Kidney tubule cell (primary cell): ENCODE measurements at regions not wholly inside any gene's neighbourhood (a gene's known extent, or its start where the extent isn't known, plus 50 kb on each side); places are given as distances from the start of the nearest gene placed in this dataset.

Source experiments
- DNase-seq: peaks from one replicate; pipeline ENCODE4 v3.0.0-alpha.2; 2018; ENCODE audit warnings: low spot score

DNA sequence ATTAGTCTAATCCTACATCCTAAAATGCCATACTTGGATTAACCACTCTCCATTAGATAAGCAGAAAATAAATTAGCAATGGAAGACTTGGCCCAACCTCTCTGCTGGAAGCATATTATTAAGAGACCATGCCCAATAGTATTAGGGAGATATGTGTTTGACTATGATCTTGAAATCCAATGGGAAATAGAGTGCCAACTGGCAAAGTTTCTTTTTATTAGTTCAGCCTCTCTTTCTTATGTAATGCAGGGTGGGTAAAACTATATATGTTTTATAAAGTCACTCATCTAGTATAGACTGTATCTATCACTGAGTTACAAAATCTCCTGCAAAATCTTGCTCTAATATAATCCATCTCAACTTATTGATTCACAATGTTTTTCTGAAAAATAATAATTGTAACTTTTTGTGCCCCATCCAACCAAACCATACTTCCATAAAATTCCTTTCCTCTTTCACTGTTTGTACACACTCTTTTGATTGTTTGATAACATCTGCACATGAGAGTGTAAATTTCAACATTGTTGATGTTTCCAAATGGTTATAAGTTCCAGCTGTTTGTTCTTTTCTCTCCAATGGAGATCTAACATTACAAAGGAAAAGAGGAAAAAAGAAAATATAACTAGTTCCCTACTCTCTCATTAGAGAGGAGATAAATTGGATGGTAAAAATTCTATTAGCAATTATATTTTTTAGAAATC, 408.1 kb upstream of the ADGRL2 start:
- no peak for DNase-seq

DNA sequence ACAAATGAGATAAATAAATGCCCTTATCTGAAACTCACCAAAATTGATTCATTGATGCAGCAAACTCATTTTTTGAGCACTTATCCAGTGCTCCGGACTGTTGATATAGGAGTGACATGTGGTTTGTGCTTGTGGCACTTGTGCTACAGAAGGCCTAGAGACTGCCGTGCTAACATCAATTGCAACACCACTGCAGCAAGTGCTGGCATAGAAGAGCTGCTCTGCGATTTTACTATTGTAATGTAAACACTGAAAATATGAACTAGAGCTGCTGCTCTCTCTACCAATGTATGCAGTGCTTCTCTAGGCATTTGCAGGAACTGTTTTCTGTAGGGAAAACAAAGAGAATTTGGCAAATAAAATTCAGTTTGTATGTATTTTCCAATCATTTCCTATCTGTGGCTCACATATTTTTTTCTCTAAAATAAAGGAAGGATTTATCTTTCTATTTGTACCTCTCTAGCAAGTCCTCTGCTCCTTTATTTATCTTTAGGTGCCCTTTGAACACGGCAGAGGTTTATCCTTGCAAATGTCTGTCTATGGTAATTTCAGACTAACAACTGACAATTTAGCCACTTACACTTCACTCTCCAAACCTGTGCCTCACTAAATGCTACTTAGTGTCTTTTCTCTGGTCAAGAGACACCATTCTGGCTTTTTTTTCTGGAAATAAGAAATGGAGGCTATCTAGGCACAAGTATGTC, 409.5 kb upstream of the ADGRL2 start:
- no peak for DNase-seq

DNA sequence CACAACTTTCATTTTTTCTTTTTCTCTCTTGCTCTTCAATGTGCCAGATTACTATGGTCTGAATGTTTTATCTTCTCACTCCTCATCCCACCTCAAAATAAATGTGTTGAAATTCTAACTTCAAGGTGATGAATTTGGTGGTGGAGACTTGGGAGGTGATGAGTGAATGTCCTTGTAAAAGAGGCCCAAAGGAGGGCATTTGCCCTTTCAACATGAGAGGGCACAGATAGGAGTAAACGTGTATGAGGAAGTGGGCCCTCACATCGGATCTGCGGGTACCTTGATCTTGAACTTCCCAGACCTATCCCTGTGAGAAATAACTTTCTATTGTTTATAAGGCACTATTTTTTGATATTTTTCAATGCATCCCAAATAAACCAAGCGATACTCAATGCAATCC, 412.3 kb upstream of the ADGRL2 start:
- no peak for DNase-seq

DNA sequence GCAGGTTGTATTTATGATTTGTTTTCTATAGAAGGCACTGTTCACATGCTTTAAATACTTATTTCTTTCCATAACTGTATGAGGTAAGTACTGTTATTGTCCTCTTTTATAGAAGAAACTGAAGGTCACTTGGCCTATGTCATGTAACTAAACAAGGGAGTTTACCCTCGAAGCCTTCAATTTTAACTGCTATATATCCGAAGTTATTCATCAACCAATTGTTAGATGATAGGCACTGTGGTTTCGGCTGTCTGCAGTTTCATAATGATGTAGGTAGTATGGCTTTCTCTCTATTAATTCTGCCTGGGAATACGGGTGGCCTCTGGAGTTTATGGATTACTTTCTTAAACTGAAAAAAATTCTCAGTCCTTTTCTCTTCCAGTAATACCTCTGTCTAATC, 413.3 kb upstream of the ADGRL2 start:
- DNase-seq, result peak; percentile 7

DNA sequence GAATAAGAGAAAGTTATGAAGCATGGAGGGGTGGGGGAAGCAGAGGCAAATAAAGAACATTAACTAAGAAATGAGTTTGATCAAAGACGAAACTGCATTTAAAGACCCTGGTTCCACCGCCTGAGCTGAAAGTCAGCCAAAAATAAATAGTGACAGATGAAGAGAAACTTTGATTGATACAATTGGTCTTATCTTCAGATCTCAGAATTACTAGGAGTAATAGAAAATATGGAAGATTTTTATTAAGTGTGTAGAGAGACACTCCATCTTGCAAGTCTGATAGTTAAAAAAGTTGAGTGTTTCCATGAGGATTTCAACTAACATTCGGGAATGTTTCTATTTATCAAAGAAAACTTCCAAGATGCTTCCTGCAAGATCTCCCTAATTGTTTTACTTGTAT, 418.2 kb upstream of the ADGRL2 start:
- no peak for DNase-seq

DNA sequence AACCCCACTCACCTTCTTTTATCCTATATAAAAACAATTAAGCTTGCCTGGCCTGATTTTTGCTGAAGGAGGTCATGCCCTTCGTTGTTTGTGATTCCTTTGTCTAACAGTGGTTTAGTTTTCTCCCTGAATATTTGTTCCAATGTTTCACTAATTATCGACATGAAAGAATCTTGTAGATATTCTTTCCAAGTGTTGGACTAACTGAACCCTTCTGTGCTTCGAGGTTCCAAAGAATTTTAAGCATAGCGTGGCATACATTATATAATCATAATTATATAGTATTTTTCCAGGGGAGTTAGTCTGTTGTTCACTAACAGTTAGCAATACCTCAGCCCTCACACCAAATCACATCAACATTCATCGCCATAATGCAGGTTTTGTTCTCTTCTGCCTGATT, 418.9 kb upstream of the ADGRL2 start:
- no peak for DNase-seq

DNA sequence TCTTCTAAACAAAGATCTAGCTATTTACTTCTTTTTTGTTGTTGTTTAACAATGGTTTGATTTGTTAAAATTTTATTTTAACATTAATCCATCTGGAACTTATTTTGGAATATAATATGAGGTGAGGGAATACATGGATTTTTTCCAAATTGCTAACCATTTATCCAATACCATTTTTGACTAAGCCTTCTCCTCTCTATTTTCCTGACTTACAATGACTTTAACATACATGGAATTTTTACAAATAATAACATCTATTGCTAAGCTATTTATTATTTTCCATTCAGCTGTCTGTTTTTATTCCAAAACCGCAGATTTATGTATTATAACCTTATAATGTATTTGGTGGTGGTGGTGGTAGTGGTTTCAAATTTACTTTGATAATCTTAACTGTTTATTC, 420.3 kb upstream of the ADGRL2 start:
- no peak for DNase-seq

DNA sequence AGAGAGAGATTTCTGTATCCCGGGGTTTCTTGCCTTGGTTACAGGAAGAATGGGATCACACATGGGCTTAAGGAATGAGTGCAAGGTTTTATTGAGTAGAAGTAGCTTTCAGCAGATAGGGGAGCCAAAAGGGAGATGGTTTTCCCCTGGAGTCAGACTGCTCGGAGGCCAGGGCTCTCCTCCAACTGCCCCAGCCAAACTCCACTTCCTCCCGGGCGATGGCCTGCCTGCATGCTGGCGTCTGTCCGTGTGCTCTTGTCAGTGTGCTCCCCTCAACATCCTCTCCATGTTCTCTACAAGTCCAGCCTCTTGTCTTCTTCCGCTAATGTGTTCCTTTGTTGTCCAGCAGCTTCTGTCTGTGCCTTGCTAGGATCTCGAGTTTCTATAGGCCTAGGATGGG, 421.3 kb upstream of the ADGRL2 start:
- no peak for DNase-seq

DNA sequence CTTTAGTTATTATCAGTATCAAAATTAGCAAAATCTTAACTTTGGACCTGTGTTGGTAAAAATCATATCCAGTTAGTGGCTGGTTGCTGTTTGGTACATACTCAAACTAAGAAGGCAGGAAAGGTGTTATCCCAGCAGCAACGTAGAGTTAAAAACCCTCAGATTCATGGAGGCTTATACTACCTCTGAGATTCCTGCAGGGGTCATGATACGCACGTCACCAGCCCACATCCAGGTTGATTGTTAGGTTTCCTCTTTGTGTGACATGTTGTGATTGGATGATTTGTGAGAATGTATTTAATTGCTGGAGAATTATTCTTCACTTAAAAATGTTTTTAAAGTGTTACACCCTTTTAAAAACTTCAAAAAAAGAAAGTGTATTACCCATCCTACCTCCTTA, 423.3 kb upstream of the ADGRL2 start:
- DNase-seq, result no peak

DNA sequence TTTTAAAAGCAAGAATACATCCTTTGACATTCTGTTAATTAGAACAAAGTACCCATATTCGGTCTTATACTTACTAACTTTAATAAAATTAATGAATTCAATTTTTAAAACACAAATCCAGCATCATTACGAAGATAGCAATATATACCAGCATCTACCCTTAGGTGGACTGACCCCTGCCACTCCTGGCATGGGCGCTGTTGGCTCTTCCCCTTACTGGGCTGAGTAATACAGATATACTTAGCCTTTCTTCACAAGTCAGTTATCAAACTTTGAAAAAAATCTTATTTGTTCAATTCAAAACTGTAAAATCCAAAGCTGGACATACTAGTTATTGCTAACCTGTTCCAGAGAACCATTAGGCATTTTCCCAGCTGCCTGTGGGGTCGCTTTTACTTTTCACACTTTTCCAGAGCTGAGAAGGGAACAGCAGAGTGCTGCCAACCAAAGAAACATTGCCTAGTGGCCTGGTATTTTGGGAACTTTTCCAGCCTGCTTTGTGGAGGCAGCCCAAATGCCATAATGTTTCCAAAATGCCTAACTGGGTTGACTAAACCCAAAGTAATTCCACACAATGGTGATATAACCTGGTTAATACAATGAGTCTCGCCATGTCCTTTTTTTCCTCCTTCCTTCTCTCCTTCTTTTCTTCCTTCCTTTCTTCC, 424.7 kb upstream of the ADGRL2 start:
- no peak for DNase-seq

DNA sequence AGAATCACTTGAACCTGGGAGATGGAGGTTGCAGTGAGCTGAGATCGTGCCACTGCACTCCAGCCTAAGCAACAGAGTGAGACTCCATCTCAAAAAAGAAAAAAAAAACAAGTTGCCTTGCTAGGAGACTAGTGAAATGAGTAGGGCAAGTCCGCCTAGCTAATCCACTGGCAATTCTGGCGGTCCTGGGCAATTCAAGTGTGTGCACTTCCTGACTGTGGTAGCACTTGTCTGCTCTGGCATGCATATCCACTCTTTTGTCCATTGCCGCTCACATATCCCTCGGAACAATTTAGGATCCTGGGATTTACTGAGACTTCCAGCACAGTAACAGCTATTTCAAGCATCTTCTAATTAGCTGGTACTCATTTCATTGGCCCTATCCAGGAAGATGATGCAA, 426.3 kb upstream of the ADGRL2 start:
- no peak for DNase-seq

DNA sequence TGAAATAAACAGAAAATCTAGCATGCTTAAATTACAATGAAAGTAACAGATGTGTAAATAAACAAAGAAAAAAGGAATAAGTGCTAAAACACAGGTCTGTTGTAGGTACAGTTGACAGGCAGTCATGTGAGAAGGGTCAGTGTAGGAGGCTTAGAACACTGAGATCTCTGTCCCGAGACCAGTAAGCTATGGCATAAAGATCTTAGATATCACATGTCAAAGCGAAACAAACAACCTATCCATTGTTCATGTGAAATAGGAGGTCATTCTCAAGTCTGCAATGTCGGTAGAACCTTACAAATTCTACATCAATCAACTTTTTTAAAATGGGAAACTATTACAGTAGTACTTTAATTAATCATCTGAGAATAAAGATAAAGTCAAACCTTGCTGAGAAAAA, 428.9 kb upstream of the ADGRL2 start:
- no peak for DNase-seq

DNA sequence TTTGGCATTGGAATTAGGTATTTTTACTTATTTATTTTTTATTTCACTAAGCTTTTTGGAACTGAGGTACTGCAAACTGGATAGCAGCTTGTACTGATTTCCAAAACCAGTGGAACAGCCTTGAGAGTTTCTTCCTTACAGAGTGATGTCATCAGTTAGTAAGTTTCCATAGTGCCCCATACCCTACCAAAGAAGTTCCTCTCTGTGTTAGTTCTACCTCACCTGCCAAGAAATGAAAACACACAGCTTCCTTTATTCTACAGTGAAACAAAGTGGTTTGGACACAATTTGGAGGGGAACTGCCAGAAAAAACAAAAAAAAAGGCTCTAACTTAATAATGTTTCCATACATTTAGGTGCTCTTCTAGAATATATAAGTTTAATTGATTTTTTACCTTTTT, 430.9 kb upstream of the ADGRL2 start:
- no peak for DNase-seq

DNA sequence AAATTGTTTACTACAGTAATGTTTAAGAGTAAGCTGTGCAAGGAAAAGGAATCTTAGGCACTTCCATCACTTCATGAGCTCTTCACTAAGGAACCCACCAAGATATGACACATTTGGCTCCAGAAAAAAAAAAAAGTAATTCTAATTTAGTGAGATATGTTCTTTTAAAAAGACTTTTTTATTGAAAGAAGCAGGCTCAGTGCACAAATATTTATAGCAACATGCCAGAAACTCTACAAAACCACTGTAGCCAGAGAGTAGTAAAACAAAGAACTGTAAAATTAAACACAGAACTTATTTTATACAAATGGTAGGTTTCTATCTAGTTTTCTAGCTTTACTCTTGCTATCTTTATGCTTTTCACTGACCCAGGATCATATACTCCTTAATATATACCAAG, 434.6 kb upstream of the ADGRL2 start:
- no peak for DNase-seq

DNA sequence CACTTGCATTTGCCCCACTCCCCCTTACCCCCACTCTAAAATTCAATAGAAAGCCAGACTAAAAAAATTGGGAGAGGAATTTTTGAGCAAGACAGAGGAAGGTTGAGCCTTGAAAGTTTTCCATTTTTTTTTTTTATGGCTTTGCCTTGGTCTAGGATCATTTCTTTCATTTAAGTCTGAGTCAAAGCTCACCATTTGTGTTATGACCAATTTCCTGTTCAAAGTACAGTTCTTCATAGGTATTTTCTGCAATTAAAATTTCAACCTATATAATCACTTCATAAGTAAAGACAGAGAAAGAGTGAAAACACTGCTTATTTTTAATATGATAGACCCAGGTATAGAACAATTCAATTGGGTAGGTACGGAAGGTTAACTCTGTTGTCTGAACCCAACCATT, 436.6 kb upstream of the ADGRL2 start:
- DNase-seq, result no peak

DNA sequence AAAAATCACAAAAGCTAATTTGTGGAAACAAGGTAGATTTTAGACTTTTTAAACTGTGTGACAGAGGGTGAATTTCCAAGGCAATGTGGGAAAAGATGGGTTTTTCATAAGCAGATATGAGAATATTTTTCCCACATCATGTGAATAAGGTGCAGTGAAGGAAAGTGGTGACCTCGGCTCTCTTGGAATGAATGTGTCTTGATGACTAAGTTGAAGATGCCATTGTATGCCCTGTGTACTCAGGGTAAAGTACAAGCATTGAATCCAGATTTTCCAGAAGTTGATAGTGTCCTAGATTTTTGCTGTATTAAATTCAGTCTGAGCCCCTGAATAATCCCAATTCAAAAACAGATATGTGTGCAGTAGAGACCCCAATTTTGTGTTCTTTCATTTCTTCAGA, 442.6 kb upstream of the ADGRL2 start:
- peak; percentile 60 for DNase-seq

DNA sequence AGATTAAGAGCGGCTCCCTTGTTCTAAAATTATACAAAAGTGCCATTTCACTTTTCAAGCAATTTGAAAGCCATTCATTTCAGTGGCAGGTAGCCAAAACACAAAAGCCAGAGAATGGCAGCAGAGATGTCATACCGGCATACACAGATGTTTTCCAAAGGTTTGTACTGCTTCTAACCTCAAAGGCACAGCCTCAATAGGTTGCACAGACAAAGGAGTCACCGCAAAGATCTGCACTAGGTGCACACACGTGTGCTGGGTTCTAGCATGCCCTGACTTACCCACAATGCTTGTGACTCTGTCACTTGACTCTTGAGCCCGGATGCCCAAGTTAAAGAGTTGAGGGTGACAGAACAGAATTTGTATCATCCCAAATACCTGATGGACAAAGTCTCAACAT, 448.9 kb upstream of the ADGRL2 start:
- no peak for DNase-seq

DNA sequence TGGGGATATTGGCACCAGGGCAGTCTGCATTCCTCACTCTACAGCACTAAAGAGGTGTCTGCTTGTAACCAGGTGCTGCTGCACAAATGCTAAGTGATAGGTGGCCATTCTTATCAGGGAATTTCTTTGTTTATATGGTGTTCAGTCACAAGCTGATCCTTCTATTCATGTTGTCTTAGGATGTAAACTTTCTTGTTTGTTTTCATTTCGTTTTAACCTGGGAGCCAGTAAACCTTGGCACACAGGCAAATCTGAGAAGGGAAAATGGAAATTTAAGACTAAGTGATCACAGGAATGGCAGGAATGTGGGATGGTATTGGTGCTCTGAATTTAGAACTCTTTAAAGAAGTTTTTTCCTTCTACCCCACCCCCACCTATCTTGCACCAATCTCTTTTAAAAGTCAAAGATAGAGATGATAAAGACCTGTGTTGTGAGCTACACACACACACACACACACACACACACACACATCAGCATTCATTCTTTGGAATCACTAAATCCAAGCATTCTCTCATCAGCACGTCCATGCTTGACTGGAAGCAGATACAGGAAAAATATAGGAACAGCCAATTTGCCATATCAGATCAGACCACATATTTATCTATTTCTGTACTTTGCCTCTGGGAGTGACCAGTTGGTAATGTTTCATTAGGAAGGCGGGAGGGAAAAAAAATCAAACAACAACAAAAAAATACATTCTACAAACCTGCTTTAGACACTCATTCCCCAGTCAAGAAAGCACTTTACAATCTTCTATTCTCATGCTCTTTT, 451.4 kb upstream of the ADGRL2 start:
- DNase-seq, result peak; percentile 14

DNA sequence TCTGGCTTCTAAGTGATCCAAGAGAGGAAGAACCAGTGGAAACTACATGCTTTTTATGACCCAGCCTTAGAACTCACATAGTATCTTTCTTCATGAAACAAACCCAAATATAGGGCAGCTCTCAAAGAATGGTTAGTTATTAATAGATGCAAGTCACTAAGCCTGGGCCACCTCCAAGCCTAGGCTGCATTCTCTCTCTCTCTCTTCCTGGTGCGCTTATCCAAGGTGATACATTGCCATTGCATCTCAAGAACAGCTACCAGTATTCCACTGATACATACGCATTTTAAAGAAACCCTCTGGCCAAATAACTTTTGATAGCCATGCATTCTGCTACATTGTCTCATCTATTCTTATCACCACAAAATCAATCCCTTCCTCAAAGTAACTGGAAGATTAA, 455.6 kb upstream of the ADGRL2 start:
- peak; percentile 46 for DNase-seq

DNA sequence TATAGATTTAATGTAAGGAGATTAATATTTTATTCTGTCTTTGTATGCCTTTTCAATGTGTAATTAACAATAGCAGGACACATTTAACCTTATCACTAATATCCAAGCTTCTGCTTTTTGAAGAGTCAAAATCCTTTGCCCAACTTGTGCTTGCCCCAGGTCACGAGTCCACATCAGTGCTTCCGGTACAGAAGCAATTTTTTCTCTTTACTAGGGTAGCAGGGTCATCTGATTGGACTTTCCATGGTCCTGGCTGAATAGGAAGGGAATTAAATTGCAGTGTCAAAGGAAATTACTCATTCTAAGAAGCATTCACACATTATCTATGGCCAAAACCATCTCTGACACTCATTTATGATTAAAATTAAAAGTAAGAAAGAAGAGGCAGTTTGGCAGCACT, 460.5 kb upstream of the ADGRL2 start:
- DNase-seq, result no peak

DNA sequence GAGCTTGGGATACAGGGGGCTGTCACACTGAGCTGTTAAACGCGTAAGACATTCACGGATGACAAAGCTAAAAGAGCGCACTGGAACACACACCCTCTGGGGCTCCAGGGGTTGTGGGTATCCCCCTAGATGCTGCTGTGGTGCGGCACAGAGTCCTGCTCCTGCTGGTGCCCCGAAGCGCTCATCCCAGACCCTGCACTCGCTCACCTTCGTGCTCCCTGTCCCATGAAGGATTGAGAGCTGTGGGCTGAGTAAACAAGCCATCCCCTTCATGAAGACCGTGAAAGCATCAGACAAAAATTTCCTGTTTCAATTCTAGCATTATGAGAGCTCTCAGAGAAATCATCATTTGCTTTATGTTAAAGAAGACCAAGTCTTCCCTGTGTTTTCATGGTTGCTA, 463.5 kb upstream of the ADGRL2 start:
- DNase-seq, result no peak

DNA sequence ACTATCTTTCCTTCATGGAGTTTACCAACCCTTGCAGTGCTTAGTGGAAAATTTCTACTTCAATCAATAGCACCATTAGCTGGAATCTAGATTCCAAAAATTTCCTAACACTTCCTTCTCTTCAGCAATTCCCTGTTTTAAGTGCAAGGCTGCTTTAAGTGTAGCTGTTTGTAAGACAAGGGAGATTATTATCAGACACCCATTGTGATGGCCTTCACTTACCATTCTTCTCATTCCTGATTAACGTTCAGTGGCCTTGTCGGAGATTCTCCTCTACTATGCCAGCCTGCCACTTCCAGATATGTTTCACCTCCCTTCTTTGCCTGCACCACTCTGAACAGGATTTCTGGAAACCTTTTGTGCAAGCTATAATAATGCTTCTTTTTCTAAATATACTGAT, 464.9 kb upstream of the ADGRL2 start:
- no peak for DNase-seq

DNA sequence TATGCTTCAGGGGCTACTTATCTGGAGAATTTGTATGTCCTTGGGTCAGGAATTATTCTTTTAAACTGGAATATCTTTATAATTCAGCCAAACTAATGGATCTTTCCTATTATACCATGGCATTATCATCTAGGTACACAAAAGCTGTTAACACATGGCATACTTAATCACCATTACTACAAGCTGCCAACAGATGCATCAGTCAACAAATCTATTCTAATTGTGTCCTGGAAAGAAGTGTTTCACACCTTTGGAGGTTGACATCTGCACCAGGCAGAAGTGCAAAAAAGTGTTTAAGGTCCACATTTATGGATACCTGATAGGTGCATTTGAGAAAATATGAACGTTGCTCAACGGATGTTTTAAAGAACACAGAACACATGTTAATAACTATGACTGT, 470.2 kb upstream of the ADGRL2 start:
- no peak for DNase-seq
